HTR-8/SVneo (cell line): ENCODE measurements at regions not wholly inside any gene's neighbourhood (a gene's known extent, or its start where the extent isn't known, plus 50 kb on each side); places are given as distances from the start of the nearest gene placed in this dataset.

Experiments
- DNase-seq: peaks from one replicate; pipeline ENCODE4 v3.0.0; 2011; ENCODE audit warnings: low spot score, mixed read lengths; ENCODE audit not compliant: insufficient read length
- FAIRE-seq: peaks from 2 replicates; lab custom pipeline; 2011; peaks lifted over from hg19 to GRCh38; lab: Jason Lieb, UNC

DNA sequence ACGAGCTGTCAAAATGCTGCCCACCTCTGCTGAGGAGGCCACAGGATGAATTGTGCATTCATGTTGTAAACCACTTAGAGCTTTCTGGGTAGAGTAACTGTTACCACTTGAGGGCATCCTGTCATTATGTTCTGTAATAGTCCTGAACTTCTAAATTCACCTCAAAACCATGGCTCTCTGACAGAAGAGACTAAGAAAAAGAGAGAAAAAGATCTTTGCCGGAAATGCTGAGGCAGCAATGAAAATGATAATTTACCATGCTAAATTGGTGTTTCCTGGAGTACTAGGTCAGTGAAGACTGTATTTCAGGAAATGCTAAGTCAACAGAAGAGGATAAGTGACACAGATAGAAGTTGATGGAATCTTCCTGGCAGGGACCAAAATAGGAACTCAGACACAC lies 942.3 kb upstream of the SLIT2 start:
- FAIRE-seq = no peak

DNA sequence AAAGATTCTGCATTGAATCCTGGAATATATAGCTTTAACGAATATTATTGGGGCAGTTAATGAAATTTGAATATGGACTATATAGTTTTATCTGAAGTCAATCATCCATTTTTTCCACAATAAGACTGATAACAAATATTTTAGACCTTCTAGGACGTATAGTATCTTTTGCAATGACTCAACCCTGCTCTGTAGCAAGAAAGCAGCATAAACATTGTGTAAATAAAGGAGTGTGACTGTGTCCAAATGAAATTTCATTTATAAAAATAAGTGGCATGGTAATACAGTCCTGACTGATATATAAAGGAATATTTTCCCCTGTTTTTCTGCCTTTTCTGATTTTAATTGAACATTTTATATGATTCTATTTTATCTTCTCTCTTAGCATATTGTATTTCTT lies 947.7 kb upstream of the SLIT2 start:
- DNase-seq (no peak), FAIRE-seq (no peak)

More for the DNA sequence above, 942.3 kb upstream of the SLIT2 start:
- DNase-seq = peak; percentile 18

DNA sequence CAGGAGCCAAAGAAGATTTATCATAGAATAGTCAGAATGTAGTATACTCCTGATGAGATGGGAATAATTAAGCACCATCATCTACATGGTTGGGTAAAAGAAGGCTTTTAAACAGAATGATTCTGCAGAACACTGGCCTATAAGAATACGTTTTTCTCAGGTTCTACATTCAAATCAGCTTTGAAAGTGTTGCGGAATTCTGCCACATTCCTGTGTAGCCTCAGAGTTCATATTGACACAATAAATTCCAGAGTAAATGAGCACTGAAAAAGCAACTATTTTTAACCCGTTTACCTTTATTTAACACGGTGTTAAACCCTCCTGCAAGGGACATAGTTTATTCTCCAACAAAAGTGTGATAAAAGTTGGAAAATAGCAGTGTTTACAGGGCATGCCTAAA lies 950.2 kb upstream of the SLIT2 start:
- no peak for DNase-seq
- FAIRE-seq = no peak

DNA sequence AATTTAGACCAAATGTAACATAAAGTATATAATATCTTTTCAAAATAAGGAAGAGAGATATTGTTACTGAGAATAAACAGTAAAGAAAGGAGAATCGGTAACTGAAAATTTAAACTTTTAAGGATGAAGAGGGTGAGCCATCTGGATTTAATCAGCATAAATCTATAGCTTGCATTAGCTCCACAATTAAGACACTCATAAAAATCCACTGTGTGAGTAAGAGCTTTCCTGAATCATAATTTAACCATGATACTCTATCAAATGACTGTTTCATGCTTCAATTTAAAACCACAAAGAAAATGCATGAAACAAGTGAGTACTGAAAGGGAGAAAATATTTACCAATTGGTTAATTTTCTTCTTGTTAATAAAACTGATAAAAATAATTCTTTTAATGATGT lies 951.5 kb upstream of the SLIT2 start:
- no peak for FAIRE-seq
- no peak for DNase-seq

GRCh38 chr4:19298998-19299397 lies 952.7 kb upstream of the SLIT2 start:
- DNase-seq = no peak
- no peak for FAIRE-seq

DNA sequence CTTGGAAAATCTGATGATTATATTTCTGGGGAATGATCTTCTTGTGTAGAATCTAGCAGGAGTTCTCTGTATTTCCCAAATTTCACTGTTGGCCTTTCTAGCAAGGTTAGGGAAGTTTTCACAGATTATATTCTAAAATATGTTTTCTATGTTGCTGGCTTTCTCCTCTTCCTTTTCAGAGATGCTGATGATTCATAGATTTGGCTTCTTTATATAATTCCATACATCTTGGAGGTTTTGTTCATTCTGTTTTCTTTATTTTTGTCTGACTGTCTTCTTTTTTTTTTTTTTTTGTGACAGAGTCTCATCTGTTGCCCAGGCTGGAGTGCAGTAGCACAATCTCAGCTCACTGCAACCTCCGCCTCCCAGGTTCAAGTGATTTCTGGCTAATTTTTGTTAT lies 957.9 kb upstream of the SLIT2 start:
- DNase-seq (no peak), FAIRE-seq (no peak)

- no peak for DNase-seq
- no peak for FAIRE-seq
Observed at GRCh38 chr4:19293080-19293479, 958.6 kb upstream of the SLIT2 start.

GRCh38 chr4:19286924-19287323 lies 964.8 kb upstream of the SLIT2 start:
- FAIRE-seq (no peak), DNase-seq (no peak)

- FAIRE-seq = no peak
- DNase-seq = no peak
Observed at GRCh38 chr4:19285146-19285545, 966.6 kb upstream of the SLIT2 start.

DNA sequence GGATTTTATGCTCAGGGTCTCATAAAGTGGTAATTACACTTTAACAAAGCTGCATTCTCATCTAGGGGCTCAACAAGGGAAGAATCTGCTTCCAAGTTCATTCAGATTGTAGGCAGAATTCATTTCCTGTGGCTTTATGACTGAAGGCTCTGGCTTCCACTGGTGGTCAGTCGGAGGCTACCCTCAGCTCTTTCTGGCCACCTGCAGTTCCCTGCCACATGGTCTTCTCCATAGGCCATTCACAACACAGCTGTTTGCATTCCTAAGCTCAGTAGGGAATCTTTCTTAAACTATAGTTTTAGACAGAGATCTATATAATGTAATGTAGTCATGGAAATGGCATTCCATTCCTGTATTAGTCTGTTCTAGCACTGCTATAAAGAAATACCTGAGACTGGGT lies 973.0 kb upstream of the SLIT2 start:
- no peak for FAIRE-seq
- no peak for DNase-seq

GRCh38 chr4:19266566-19266965 lies 985.1 kb upstream of the SLIT2 start:
- DNase-seq (no peak), FAIRE-seq (no peak)

GRCh38 chr4:19262467-19262866 lies 989.2 kb upstream of the SLIT2 start:
- DNase-seq (no peak), FAIRE-seq (no peak)

DNA sequence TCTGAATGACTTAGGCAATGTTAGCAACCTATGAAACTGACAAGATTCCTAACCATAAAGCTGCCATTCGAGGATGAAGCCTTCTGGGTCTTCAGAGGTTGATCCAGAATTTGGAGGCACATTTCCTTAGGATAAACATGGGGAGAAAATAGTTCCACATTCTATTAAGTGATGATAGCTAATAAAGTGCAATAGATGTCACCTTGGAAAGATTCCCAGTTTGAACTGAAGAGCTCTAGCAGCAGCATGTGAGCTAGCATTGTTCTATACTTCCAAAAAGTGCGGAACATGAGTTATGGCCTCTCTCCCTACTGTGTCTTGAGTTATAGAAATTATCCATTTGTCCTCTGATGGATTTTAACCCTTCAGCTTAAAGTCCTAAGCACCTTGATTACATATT lies 991.4 kb upstream of the SLIT2 start:
- no peak for FAIRE-seq
- DNase-seq = no peak

DNA sequence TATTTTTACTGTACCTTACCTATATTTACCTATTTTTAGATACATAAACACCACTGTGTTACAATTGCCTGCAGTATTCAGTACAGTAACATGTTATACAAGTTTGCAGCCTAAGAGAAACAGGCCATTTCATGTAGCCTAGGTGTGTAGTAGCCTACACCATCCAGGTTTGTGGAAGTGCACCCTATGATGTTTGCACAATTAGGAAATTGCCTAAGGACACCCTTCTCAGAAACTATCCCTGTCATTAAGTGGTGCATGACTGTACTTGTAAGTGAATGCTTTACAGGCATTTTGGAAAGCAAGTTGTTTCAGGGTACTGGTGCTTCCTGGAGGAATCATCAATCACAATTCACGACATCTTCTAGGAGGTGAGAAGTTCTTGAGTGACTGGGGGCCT lies 991.8 kb upstream of the SLIT2 start:
- DNase-seq = no peak
- no peak for FAIRE-seq

GRCh38 chr4:19256823-19257222 lies 994.9 kb upstream of the SLIT2 start:
- FAIRE-seq = no peak
- no peak for DNase-seq

DNA sequence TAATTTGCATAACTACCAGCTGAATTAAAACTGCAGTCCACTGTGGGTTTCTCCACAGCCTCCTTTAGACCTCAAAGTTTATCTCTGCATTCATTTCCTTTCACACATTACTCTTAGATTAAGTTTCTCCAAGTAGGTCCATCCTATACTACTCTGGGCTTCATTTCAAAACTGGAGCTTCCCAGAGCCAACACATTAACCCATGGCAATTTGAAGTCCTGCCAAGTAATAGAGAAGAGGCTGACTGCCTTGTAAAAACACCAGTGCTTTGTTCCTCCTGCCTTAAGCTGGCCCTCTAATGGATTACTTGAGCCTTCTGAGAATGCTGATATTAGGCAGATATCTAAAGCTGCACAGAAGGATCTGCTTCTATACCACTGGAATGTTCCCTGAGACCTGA lies 997.2 kb upstream of the SLIT2 start:
- DNase-seq (no peak), FAIRE-seq (no peak)

DNA sequence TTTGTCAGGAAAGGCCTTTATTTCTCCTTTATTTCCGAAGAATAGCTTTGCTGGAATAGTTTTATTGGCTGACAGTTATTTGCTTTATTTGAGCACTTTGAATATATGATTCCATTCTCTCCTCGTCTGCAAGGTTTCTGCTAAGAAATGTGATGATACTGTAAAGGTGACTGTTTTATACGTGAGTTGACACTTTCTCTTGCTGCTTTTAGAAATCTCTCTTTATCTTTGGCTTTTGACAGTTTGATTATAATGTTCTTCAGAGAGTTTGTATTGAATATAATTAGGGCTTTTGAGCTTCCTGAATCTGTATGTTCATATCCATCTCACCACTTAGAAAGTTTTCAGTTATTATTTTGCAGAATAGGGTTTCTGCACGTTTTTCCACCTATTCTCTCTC lies 1003.7 kb upstream of the SLIT2 start:
- DNase-seq (no peak), FAIRE-seq (no peak)

GRCh38 chr4:19241895-19242294 lies 1009.8 kb upstream of the SLIT2 start:
- FAIRE-seq = no peak
- no peak for DNase-seq

DNA sequence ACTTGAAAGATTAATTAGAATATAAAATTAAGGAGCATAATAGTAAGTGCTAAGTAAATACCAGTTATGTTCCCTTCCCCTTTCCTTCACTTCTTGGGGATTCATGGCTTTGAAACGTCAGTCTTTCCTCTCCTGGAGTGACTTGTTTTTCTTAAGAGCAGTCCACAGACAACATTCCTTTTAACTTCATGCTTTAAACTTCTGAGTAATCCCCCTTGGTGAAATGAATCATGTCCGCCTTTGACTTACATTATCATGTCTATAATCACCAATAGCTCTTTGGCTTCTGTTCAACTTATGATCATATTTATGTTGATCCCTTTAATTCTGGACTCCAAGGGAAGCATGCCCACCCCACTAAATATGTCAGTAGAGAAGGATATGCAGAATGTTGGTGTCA lies 1012.1 kb upstream of the SLIT2 start:
- DNase-seq (no peak), FAIRE-seq (peak; percentile 16)

DNA sequence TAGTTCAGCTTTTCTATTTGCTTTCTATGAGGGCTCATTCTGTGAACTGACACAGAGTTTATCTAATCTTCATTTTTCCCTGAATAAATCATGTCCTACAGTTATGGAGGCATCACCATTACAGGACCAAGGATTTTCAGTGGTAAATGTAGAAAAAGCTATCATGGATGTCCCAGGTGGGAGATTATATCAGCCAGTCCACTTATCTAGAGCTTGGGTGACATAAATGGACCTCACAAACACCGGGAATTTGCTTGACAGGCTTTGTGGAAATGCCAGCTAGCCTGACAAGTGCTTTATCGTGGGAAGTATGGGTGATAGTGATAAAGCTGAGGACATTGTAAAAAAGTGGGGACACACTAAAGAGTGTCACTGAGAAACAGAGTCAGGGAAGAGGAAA lies 1015.2 kb upstream of the SLIT2 start:
- FAIRE-seq (no peak), DNase-seq (no peak)

GRCh38 chr4:19230906-19231545 lies 1020.7 kb upstream of the SLIT2 start:
- FAIRE-seq (no peak), DNase-seq (no peak)

GRCh38 chr4:19227701-19228100 lies 1024.0 kb upstream of the SLIT2 start:
- DNase-seq (no peak), FAIRE-seq (no peak)

- FAIRE-seq = no peak
- DNase-seq = no peak
Observed at GRCh38 chr4:19224820-19225219, 1026.9 kb upstream of the SLIT2 start.
